ENCODE measurements at regions not wholly inside any gene's neighbourhood (a gene's known extent, or its start where the extent isn't known, plus 50 kb on each side); places are given as distances from the start of the nearest gene placed in this dataset.

- no peak overlapping the region for H3K4me3 ChIP-seq (ENCODE audit: control insufficient read depth, low read depth, low read length)
- TF ChIP-seq CTCF (IDR thresholded peaks at IDR 0.05; ENCODE audit: control insufficient read depth, insufficient read depth, low read depth, low read length, missing control alignments) = no peak
- no peak for DNase-seq (ENCODE audit: low read depth)
These were observed 626.2 kb downstream of the IGSF11 start for GRCh38 chr3:118408431-118408830.

GRCh38 chr3:118412503-118412902 lies 622.1 kb downstream of the IGSF11 start:
- no peak for DNase-seq (ENCODE audit: low read depth)
- TF ChIP-seq CTCF (IDR thresholded peaks at IDR 0.05; ENCODE audit: control insufficient read depth, insufficient read depth, low read depth, low read length, missing control alignments) = no peak
- no peak overlapping the region for H3K4me3 ChIP-seq (ENCODE audit: control insufficient read depth, low read depth, low read length)

GRCh38 chr3:118425272-118425837 lies 609.3 kb downstream of the IGSF11 start:
- no peak for TF ChIP-seq CTCF (IDR thresholded peaks at IDR 0.05; ENCODE audit: control insufficient read depth, insufficient read depth, low read depth, low read length, missing control alignments)
- no peak overlapping the region for H3K4me3 ChIP-seq (ENCODE audit: control insufficient read depth, low read depth, low read length)
- no peak for DNase-seq (ENCODE audit: low read depth)

GRCh38 chr3:118433825-118434224 lies 600.8 kb downstream of the IGSF11 start:
- no peak for TF ChIP-seq CTCF (IDR thresholded peaks at IDR 0.05; ENCODE audit: control insufficient read depth, insufficient read depth, low read depth, low read length, missing control alignments)
- no peak for DNase-seq (ENCODE audit: low read depth)
- no peak overlapping the region for H3K4me3 ChIP-seq (ENCODE audit: control insufficient read depth, low read depth, low read length)

GRCh38 chr3:118435851-118436350 lies 598.7 kb downstream of the IGSF11 start:
- no peak overlapping the region for H3K4me3 ChIP-seq (ENCODE audit: control insufficient read depth, low read depth, low read length)
- TF ChIP-seq CTCF (IDR thresholded peaks at IDR 0.05; ENCODE audit: control insufficient read depth, insufficient read depth, low read depth, low read length, missing control alignments) = no peak
- DNase-seq (ENCODE audit: low read depth) = no peak

GRCh38 chr3:118436697-118437262 lies 597.9 kb downstream of the IGSF11 start:
- no peak overlapping the region for H3K4me3 ChIP-seq (ENCODE audit: control insufficient read depth, low read depth, low read length)
- DNase-seq (ENCODE audit: low read depth) = no peak
- no peak for TF ChIP-seq CTCF (IDR thresholded peaks at IDR 0.05; ENCODE audit: control insufficient read depth, insufficient read depth, low read depth, low read length, missing control alignments)
